K562 (cell line): ENCODE measurements at regions not wholly inside any gene's neighbourhood (a gene's known extent, or its start where the extent isn't known, plus 50 kb on each side); places are given as distances from the start of the nearest gene placed in this dataset.

ENCODE experiments used
- BHLHE40 ChIP-seq: IDR thresholded peaks from 2 replicates; pipeline ENCODE4 v1.6.1; 2011; ENCODE audit warnings: low read length, improper control_type of control experiment
- CBFB ChIP-seq: sonication (generic); formaldehyde crosslinking; IDR thresholded peaks from 2 replicates; pipeline ENCODE4 v1.4.0; 2020; ENCODE audit warnings: mild to moderate bottlenecking, missing genetic modification reagents
- CEBPZ ChIP-seq: fragments of 150-350 bp; IDR thresholded peaks from 2 replicates; pipeline ENCODE4 v1.6.1; 2014; ENCODE audit warnings: low read depth, mild to moderate bottlenecking, low read length, borderline replicate concordance
- CTCF ChIP-seq, 3 experiments: IDR thresholded peaks in 2 of 3; conservative IDR thresholded peaks in 1 of 3; 2 replicates each; pipeline ENCODE4 v1.5.1; 2011 to 2012; ENCODE audit warnings: low read length in 3 of 3, mild to moderate bottlenecking in 3 of 3, control low read depth in 2 of 3, improper control_type of control experiment in 1 of 3, inconsistent platforms in 1 of 3, low read depth in 1 of 3, mixed read lengths in 1 of 3, moderate library complexity in 1 of 3; ENCODE audit not compliant: insufficient read depth in 2 of 3
- GABPA ChIP-seq: fragments of 200-800 bp; sonication (Bioruptor generic); conservative IDR thresholded peaks from 2 replicates; pipeline ENCODE4 v1.6.1; 2016; ENCODE audit warnings: low read depth, missing genetic modification characterization, missing compliant biosample characterization
- MLLT1 ChIP-seq, 2 experiments: fragments of 450-650 bp; IDR thresholded peaks; 2 replicates each; pipeline ENCODE4 v1.6.1; 2016
- NCOA6 ChIP-seq: fragments of 450-650 bp; IDR thresholded peaks from 2 replicates; pipeline ENCODE4 v1.6.1; 2017; ENCODE audit warnings: mild to moderate bottlenecking
- NFIC ChIP-seq: fragments of 450-650 bp; IDR thresholded peaks from 2 replicates; pipeline ENCODE4 v1.6.1; 2017; ENCODE audit warnings: mild to moderate bottlenecking, inconsistent platforms
- POLR2A ChIP-seq: fragments of 450-650 bp; conservative IDR thresholded peaks from 2 replicates; pipeline ENCODE4 v1.6.1; 2016
- TCF7L2 ChIP-seq: fragments of 150-350 bp; IDR thresholded peaks from 2 replicates; pipeline ENCODE4 v1.6.1; 2016; ENCODE audit warnings: low read depth, mild to moderate bottlenecking, low read length, moderate library complexity
- ZEB2 ChIP-seq: fragments of 450-650 bp; IDR thresholded peaks from 2 replicates; pipeline ENCODE4 v1.6.1; 2016
- ZFP1 ChIP-seq: fragments of 450-650 bp; formaldehyde crosslinking; IDR thresholded peaks from 2 replicates; pipeline ENCODE4 v1.4.0; 2020; ENCODE audit warnings: mild to moderate bottlenecking, mixed read lengths
- ZHX1 ChIP-seq: fragments of 150-350 bp; conservative IDR thresholded peaks from 2 replicates; pipeline ENCODE4 v1.6.1; 2014; ENCODE audit warnings: low read length
- ZNF140 ChIP-seq: fragments of 250-450 bp; sonication (Bioruptor Pico); IDR thresholded peaks from 2 replicates; pipeline ENCODE4 v1.8.0; 2021; ENCODE audit warnings: moderate library complexity, mild to moderate bottlenecking, inconsistent platforms

GRCh38 chr9:115730845-115731244, 422.7 kb upstream of the PAPPA start:
- TF ChIP-seq NCOA6 = no peak
- TF ChIP-seq POLR2A = no peak
- no peak for TF ChIP-seq ZNF140 (CRISPR knock-in tag)
- TF ChIP-seq TCF7L2 = no peak
- no peak for TF ChIP-seq NFIC
- TF ChIP-seq ZFP1 = no peak
- no peak for TF ChIP-seq CEBPZ
- TF ChIP-seq ZEB2 = no peak
- no peak for TF ChIP-seq MLLT1 (IDR thresholded peaks at IDR 0.05)
- TF ChIP-seq CTCF (IDR thresholded peaks at IDR 0.05 in 2 of 3, conservative IDR thresholded peaks at IDR 0.05 in 1 of 3; ENCODE audit: insufficient read depth in 2 of 3, low read depth in 1 of 3, low read length in 3 of 3) = no peak
- no peak for TF ChIP-seq GABPA (tag)
- TF ChIP-seq ZHX1 = no peak
- TF ChIP-seq CBFB (CRISPR knock-in tag) = no peak
- no peak for TF ChIP-seq BHLHE40
